ENCODE measurements at regions not wholly inside any gene's neighbourhood (a gene's known extent, or its start where the extent isn't known, plus 50 kb on each side); places are given as distances from the start of the nearest gene placed in this dataset.
"Not testable (repeated sequence)": the region's sequence is repeated elsewhere in the genome, so short reads cannot be mapped to it uniquely, and the experiment has no call there.

DNA sequence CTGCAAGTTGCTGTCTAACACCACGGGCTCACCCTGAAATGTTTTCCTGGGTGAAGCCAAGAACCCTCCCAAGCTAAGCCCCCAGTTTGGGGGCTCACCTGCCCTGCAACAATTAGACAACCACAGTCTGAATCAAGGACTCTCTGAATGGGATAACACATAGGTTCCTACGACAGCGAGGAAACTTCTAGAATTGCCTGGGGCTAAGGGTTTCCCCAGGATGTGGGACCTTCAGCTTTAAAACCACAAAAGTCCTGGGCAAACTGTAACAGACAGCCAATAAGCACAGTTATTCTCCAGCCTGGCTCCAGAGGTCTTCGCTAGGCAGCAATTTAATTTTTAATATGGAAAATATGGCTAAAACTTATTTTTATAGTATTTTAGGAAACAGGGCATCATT lies 162.6 kb downstream of the PRKX start:
- WGBS, 2 experiments (ENCODE audit: insufficient coverage in 2 of 2) = 94 to 100% methylated on average over 1 to 3 of the region's 4 CpGs
- Histone ChIP-seq H3K9me3 (ENCODE audit: control insufficient read depth, low read length) (no peaks in the 10 kb centered on the region), H3K4me1 (ENCODE audit: control insufficient read depth, insufficient read depth, low read length, poor library complexity, severe bottlenecking) (no peaks in the 10 kb centered on the region), H3K27ac (ENCODE audit: low read depth, low read length, severe bottlenecking) (no peak overlapping the region), H3K4me3 (ENCODE audit: extremely low read depth, insufficient read depth, low read length, poor library complexity, severe bottlenecking) (no peak overlapping the region), H3K36me3 (ENCODE audit: control insufficient read depth, insufficient read depth, low read length) (no peaks in the 10 kb centered on the region)

- Histone ChIP-seq H3K4me1 (ENCODE audit: control insufficient read depth, insufficient read depth, low read length, poor library complexity, severe bottlenecking) (no peaks in the 10 kb centered on the region), H3K4me3 (ENCODE audit: extremely low read depth, insufficient read depth, low read length, poor library complexity, severe bottlenecking) (no peak overlapping the region), H3K27ac (ENCODE audit: low read depth, low read length, severe bottlenecking) (no peak overlapping the region), H3K9me3 (ENCODE audit: control insufficient read depth, low read length) (no peaks in the 10 kb centered on the region), H3K36me3 (ENCODE audit: control insufficient read depth, insufficient read depth, low read length) (no peaks in the 10 kb centered on the region)
- WGBS, 2 experiments (ENCODE audit: insufficient coverage in 2 of 2) = 100% methylated on average over 1 of the region's 8 CpGs
Measured at GRCh38 chrX:3550160-3550751, 163.2 kb downstream of the PRKX start.

DNA sequence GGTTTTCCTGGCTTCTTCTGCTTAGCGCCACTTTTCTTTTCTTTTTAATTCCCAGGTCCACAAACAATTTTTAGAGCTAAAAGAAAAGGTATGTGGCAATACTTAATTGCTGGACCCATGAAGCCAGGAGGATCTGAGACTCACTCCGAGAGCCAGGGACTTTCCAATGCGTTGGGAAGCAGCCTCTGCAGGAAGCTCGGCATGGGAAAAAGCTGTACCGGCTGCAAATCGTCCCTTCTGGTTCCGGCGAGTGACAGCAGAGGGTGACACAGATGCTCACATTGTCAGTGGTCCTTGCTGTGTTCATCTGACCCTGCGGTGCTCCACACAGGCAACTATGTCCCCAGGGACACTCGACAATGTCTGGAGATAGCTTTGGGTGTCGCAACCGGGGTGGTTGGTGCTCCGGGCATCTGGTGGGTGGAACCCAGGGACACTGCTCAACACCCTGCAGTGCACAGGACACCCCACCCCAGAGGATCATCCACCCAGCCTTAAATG lies 164.0 kb downstream of the PRKX start:
- 48 to 70% methylated on average over 4 to 8 of the region's 13 CpGs for WGBS, 2 experiments (ENCODE audit: insufficient coverage in 2 of 2)
- H3K4me1 ChIP-seq (ENCODE audit: control insufficient read depth, insufficient read depth, low read length, poor library complexity, severe bottlenecking) = no peaks in the 10 kb centered on the region
- H3K27ac ChIP-seq (ENCODE audit: low read depth, low read length, severe bottlenecking) = no peak overlapping the region
- H3K36me3 ChIP-seq (ENCODE audit: control insufficient read depth, insufficient read depth, low read length) = no peaks in the 10 kb centered on the region
- no peaks in the 10 kb centered on the region for H3K9me3 ChIP-seq (ENCODE audit: control insufficient read depth, low read length)
- no peak overlapping the region for H3K4me3 ChIP-seq (ENCODE audit: extremely low read depth, insufficient read depth, low read length, poor library complexity, severe bottlenecking)

GRCh38 chrX:3548765-3549391 lies 164.6 kb downstream of the PRKX start:
- 93% methylated on average over 3 of the region's 15 CpGs; no CpG with 5 or more reads in 1 of the 2 experiments for WGBS, 2 experiments (ENCODE audit: insufficient coverage in 2 of 2)
- no peak overlapping the region for H3K4me3 ChIP-seq (ENCODE audit: extremely low read depth, insufficient read depth, low read length, poor library complexity, severe bottlenecking)
- no peaks in the 10 kb centered on the region for H3K36me3 ChIP-seq (ENCODE audit: control insufficient read depth, insufficient read depth, low read length)
- no peaks in the 10 kb centered on the region for H3K9me3 ChIP-seq (ENCODE audit: control insufficient read depth, low read length)
- no peak overlapping the region for H3K27ac ChIP-seq (ENCODE audit: low read depth, low read length, severe bottlenecking)
- H3K4me1 ChIP-seq (ENCODE audit: control insufficient read depth, insufficient read depth, low read length, poor library complexity, severe bottlenecking) = no peaks in the 10 kb centered on the region

- WGBS, 2 experiments (ENCODE audit: insufficient coverage in 2 of 2) = 60 to 94% methylated on average over 1 to 5 of the region's 5 CpGs
- H3K27ac ChIP-seq (ENCODE audit: low read depth, low read length, severe bottlenecking) = no peak overlapping the region
- H3K4me1 ChIP-seq (ENCODE audit: control insufficient read depth, insufficient read depth, low read length, poor library complexity, severe bottlenecking) = no peaks in the 10 kb centered on the region
- H3K9me3 ChIP-seq (ENCODE audit: control insufficient read depth, low read length) = no peaks in the 10 kb centered on the region
- H3K36me3 ChIP-seq (ENCODE audit: control insufficient read depth, insufficient read depth, low read length) = no peaks in the 10 kb centered on the region
- no peak overlapping the region for H3K4me3 ChIP-seq (ENCODE audit: extremely low read depth, insufficient read depth, low read length, poor library complexity, severe bottlenecking)
Measured at GRCh38 chrX:3545901-3546300, 167.5 kb downstream of the PRKX start.

- no peak overlapping the region for H3K27ac ChIP-seq (ENCODE audit: low read depth, low read length, severe bottlenecking)
- H3K4me1 ChIP-seq (ENCODE audit: control insufficient read depth, insufficient read depth, low read length, poor library complexity, severe bottlenecking) = no peaks in the 10 kb centered on the region
- H3K9me3 ChIP-seq (ENCODE audit: control insufficient read depth, low read length) = no peaks in the 10 kb centered on the region
- H3K4me3 ChIP-seq (ENCODE audit: extremely low read depth, insufficient read depth, low read length, poor library complexity, severe bottlenecking) = no peak overlapping the region
- WGBS, 2 experiments (ENCODE audit: insufficient coverage in 2 of 2) = no CpG with 5 or more reads among the region's 2 CpGs
- H3K36me3 ChIP-seq (ENCODE audit: control insufficient read depth, insufficient read depth, low read length) = no peaks in the 10 kb centered on the region
Measured at GRCh38 chrX:3541336-3541735, 172.1 kb downstream of the PRKX start.

DNA sequence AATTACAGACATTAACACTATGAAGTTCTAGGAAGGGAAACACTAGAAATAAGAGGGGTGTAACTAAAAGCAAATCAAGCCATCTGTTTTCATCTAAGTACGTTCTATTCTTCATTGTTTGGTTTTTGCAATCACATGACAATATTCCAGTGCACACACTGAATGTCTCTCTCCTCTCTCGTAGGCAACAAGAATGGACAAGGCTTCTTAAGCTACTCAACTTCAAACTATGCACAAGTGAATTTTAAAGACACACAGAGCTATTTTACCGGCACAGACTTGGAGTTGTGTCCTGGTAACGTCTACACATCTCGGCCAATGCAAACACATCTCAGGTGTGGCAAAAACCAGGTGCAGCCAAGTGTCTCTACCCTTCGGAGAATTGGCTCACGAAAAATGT lies 173.3 kb downstream of the PRKX start:
- Histone ChIP-seq H3K36me3 (ENCODE audit: control insufficient read depth, insufficient read depth, low read length) (no peaks in the 10 kb centered on the region), H3K4me3 (ENCODE audit: extremely low read depth, insufficient read depth, low read length, poor library complexity, severe bottlenecking) (no peak overlapping the region)
- WGBS, 2 experiments (ENCODE audit: insufficient coverage in 2 of 2) = 74 to 100% methylated on average over 1 to 3 of the region's 7 CpGs

DNA sequence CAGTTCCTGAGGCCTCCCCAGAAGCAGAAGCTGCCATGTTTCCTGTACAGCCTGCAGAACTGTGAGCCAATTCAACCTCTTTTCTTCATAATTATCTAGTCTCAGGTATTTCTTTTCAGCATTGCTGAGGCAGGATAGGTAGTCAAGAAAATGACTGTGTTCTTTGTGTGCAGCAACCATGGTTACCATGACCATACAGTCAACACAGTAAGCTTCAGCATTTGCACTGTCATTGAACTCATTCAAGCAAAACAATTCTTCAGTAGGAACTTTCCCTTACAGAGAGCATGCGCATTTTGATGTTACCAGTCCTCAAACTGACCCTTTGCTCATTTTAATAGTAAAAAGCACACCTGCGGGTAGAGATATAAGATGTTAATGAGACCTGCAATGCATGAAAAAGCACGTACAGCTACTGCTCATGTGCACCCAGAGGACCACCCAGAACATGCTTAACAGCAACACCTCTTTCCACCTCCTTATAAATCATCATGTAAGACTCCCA lies 180.8 kb downstream of the PRKX start:
- no peaks in the 10 kb centered on the region for H3K36me3 ChIP-seq (ENCODE audit: control insufficient read depth, insufficient read depth, low read length)
- no peak overlapping the region for H3K4me3 ChIP-seq (ENCODE audit: extremely low read depth, insufficient read depth, low read length, poor library complexity, severe bottlenecking)
- no peaks in the 10 kb centered on the region for H3K9me3 ChIP-seq (ENCODE audit: control insufficient read depth, low read length)
- no CpG with 5 or more reads among the region's 3 CpGs for WGBS, 2 experiments (ENCODE audit: insufficient coverage in 2 of 2)
- H3K4me1 ChIP-seq (ENCODE audit: control insufficient read depth, insufficient read depth, low read length, poor library complexity, severe bottlenecking) = peaks cover 4% of the 10 kb centered on the region
- no peak overlapping the region for H3K27ac ChIP-seq (ENCODE audit: low read depth, low read length, severe bottlenecking)

More for the DNA sequence above, 173.3 kb downstream of the PRKX start:
- H3K4me1 ChIP-seq (ENCODE audit: control insufficient read depth, insufficient read depth, low read length, poor library complexity, severe bottlenecking) = no peaks in the 10 kb centered on the region
- no peaks in the 10 kb centered on the region for H3K9me3 ChIP-seq (ENCODE audit: control insufficient read depth, low read length)
- no peak overlapping the region for H3K27ac ChIP-seq (ENCODE audit: low read depth, low read length, severe bottlenecking)

DNA sequence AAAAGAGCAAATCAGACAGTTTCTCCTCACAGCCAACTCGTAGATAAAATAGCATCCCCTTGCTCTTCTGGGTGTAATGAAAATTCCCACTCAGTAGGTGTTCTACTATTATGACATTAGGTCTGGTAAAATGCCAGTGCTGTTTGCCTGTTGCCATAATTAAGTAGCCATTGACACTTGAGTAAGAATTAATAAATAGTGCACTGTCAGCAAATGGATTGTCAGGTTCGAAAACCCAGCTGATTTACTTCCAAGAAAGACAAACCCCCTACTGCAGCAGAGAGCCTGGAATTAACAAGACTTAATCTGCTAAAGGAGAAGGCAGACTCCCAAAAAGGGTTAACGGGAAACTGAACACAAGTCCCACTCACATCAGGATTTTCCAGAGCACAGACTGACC lies 182.0 kb downstream of the PRKX start:
- not testable (repeated sequence) for H3K27ac ChIP-seq (ENCODE audit: low read depth, low read length, severe bottlenecking); H3K9me3 ChIP-seq (ENCODE audit: control insufficient read depth, low read length); H3K4me3 ChIP-seq (ENCODE audit: extremely low read depth, insufficient read depth, low read length, poor library complexity, severe bottlenecking); H3K36me3 ChIP-seq (ENCODE audit: control insufficient read depth, insufficient read depth, low read length); H3K4me1 ChIP-seq (ENCODE audit: control insufficient read depth, insufficient read depth, low read length, poor library complexity, severe bottlenecking)
- no CpG with 5 or more reads among the region's 3 CpGs for WGBS, 2 experiments (ENCODE audit: insufficient coverage in 2 of 2)

DNA sequence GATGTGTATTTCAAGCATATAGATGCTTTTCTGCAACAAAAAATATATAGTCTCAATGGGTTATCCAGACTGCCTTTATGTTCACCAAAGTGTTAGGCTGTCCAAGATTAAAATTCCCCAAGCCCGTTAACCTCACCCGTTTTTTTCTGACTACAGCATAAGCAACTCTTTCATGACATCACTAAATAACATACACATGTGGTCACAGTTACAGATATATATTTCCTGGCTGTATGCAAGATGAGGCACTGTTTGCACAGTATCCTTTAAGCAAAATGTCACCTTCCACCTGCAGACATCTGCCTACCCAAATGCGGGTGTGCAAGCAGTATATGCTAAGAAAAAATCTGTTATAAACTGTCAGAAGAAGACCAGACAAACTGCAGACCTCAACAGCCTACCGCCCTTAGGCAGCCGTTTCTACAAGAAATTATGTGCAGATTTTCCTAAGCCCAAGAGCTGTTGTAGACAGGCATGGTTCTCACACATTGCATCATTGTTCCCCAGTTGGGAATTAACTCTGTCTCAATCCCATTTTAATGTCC lies 183.1 kb upstream of the MXRA5 start:
- Histone ChIP-seq H3K9me3 (ENCODE audit: control insufficient read depth, low read length) (no peaks in the 10 kb centered on the region), H3K27ac (ENCODE audit: low read depth, low read length, severe bottlenecking) (no peak overlapping the region), H3K4me3 (ENCODE audit: extremely low read depth, insufficient read depth, low read length, poor library complexity, severe bottlenecking) (no peak overlapping the region), H3K36me3 (ENCODE audit: control insufficient read depth, insufficient read depth, low read length) (no peaks in the 10 kb centered on the region), H3K4me1 (ENCODE audit: control insufficient read depth, insufficient read depth, low read length, poor library complexity, severe bottlenecking) (peaks cover 7% of the 10 kb centered on the region)
- 100% methylated on average over 1 of the region's 5 CpGs for WGBS, 2 experiments (ENCODE audit: insufficient coverage in 2 of 2)

GRCh38 chrX:3527811-3528210 lies 181.4 kb upstream of the MXRA5 start:
- Histone ChIP-seq H3K36me3 (ENCODE audit: control insufficient read depth, insufficient read depth, low read length) (no peaks in the 10 kb centered on the region), H3K9me3 (ENCODE audit: control insufficient read depth, low read length) (no peaks in the 10 kb centered on the region), H3K4me1 (ENCODE audit: control insufficient read depth, insufficient read depth, low read length, poor library complexity, severe bottlenecking) (peaks cover 7% of the 10 kb centered on the region), H3K27ac (ENCODE audit: low read depth, low read length, severe bottlenecking) (no peak overlapping the region), H3K4me3 (ENCODE audit: extremely low read depth, insufficient read depth, low read length, poor library complexity, severe bottlenecking) (no peak overlapping the region)
- WGBS, 2 experiments (ENCODE audit: insufficient coverage in 2 of 2) = 80% methylated on average over 1 of the region's 3 CpGs; no CpG with 5 or more reads in 1 of the 2 experiments
